Mesenchymal stem cell (in vitro differentiated cells and primary cell): ENCODE measurements at regions not wholly inside any gene's neighbourhood (a gene's known extent, or its start where the extent isn't known, plus 50 kb on each side); places are given as distances from the start of the nearest gene placed in this dataset.

Source experiments
- DNase-seq: peaks from one replicate; pipeline ENCODE4 v3.0.0-alpha.2; 2013
- H2AFZ ChIP-seq: one replicate; pipeline ENCODE4 v1.6.1; 2013; ENCODE audit warnings: low read depth, mild to moderate bottlenecking, control low read depth, inconsistent platforms, low read length, moderate library complexity
- H2AK5ac ChIP-seq: 2 replicates; pipeline ENCODE4 v1.6.1; 2013; ENCODE audit warnings: low read length, moderate library complexity, mild to moderate bottlenecking, inconsistent platforms; ENCODE audit not compliant: severe bottlenecking
- H2BK120ac ChIP-seq: one replicate; pipeline ENCODE4 v1.6.1; 2013; ENCODE audit warnings: low read depth, mild to moderate bottlenecking, inconsistent platforms, low read length, moderate library complexity
- H2BK12ac ChIP-seq, 2 experiments: one replicate each; pipeline ENCODE4 v1.6.1; 2013; ENCODE audit warnings: inconsistent platforms in 2 of 2, low read length in 2 of 2, mild to moderate bottlenecking in 2 of 2, moderate library complexity in 2 of 2, control low read depth in 1 of 2
- H2BK15ac ChIP-seq: one replicate; pipeline ENCODE4 v1.6.1; 2013; ENCODE audit warnings: mild to moderate bottlenecking, low read depth, inconsistent platforms; ENCODE audit not compliant: poor library complexity, severe bottlenecking
- H2BK5ac ChIP-seq: 2 replicates; pipeline ENCODE4 v1.6.1; 2013; ENCODE audit warnings: low read depth, mild to moderate bottlenecking, low read length, control low read depth, inconsistent platforms; ENCODE audit not compliant: poor library complexity, severe bottlenecking
- H3K14ac ChIP-seq, 2 experiments: one replicate each; pipeline ENCODE4 v1.6.1; 2013; ENCODE audit warnings: inconsistent platforms in 2 of 2, low read length in 2 of 2, control low read depth in 1 of 2, mild to moderate bottlenecking in 1 of 2, moderate library complexity in 1 of 2
- H3K18ac ChIP-seq, 2 experiments: one replicate each; pipeline ENCODE4 v1.6.1; 2013; ENCODE audit warnings: inconsistent platforms in 2 of 2, low read length in 2 of 2, control low read depth in 1 of 2, low read depth in 1 of 2, mild to moderate bottlenecking in 1 of 2
- H3K23ac ChIP-seq, 2 experiments: one replicate each; pipeline ENCODE4 v1.6.1; 2013; ENCODE audit warnings: inconsistent platforms in 2 of 2, low read length in 2 of 2, mild to moderate bottlenecking in 2 of 2, moderate library complexity in 2 of 2, control low read depth in 1 of 2
- H3K27ac ChIP-seq: 2 replicates; pipeline ENCODE4 v1.5.1; 2013; ENCODE audit warnings: mild to moderate bottlenecking, moderate library complexity, low read length, control low read depth, inconsistent platforms; ENCODE audit not compliant: poor library complexity, severe bottlenecking
- H3K27me3 ChIP-seq, 2 experiments: 2 replicates each; pipeline versions ENCODE4 v1.6.1 to v1.7.0; 2013; ENCODE audit warnings: low read length in 2 of 2, mild to moderate bottlenecking in 2 of 2, moderate library complexity in 2 of 2, control low read depth in 1 of 2, inconsistent platforms in 1 of 2; ENCODE audit not compliant: control insufficient read depth in 1 of 2, insufficient read depth in 1 of 2
- H3K36me3 ChIP-seq, 2 experiments: 2 replicates each; pipeline versions ENCODE4 v1.6.1 to v1.7.0; 2013; ENCODE audit warnings: low read length in 2 of 2, control low read depth in 1 of 2, inconsistent platforms in 1 of 2, low read depth in 1 of 2, mild to moderate bottlenecking in 1 of 2; ENCODE audit not compliant: insufficient read depth in 2 of 2, control insufficient read depth in 1 of 2
- H3K4ac ChIP-seq, 2 experiments: one replicate each; pipeline ENCODE4 v1.6.1; 2013; ENCODE audit warnings: inconsistent platforms in 2 of 2, low read length in 2 of 2, mild to moderate bottlenecking in 2 of 2, moderate library complexity in 2 of 2, control low read depth in 1 of 2, low read depth in 1 of 2
- H3K4me1 ChIP-seq: 2 replicates; pipeline ENCODE4 v1.6.1; 2013; ENCODE audit warnings: low read depth, low read length, control low read depth; ENCODE audit not compliant: control insufficient read depth, insufficient read depth
- H3K4me2 ChIP-seq: 2 replicates; pipeline ENCODE4 v1.6.1; 2013; ENCODE audit warnings: low read length, mild to moderate bottlenecking, inconsistent platforms; ENCODE audit not compliant: poor library complexity, severe bottlenecking
- H3K4me3 ChIP-seq, 2 experiments: 2 replicates each; pipeline versions ENCODE4 v1.5.1 to v1.7.0; 2013; ENCODE audit warnings: low read length in 2 of 2, mild to moderate bottlenecking in 2 of 2, control low read depth in 1 of 2, low read depth in 1 of 2; ENCODE audit not compliant: insufficient read depth in 1 of 2
- H3K79me1 ChIP-seq: replicated peaks from 2 replicates; pipeline ENCODE4 v1.6.1; 2013; ENCODE audit warnings: mild to moderate bottlenecking, control low read depth, low read length, inconsistent platforms; ENCODE audit not compliant: poor library complexity, severe bottlenecking
- H3K9ac ChIP-seq: 2 replicates; pipeline ENCODE4 v1.7.0; 2013; ENCODE audit warnings: mild to moderate bottlenecking, low read length, moderate library complexity
- H3K9me3 ChIP-seq: 2 replicates; pipeline ENCODE4 v1.7.0; 2013; ENCODE audit warnings: mild to moderate bottlenecking, low read length; ENCODE audit not compliant: control insufficient read depth
- H4K8ac ChIP-seq: one replicate; pipeline ENCODE4 v1.6.1; 2013; ENCODE audit warnings: inconsistent platforms, mild to moderate bottlenecking, low read length, moderate library complexity
- H4K91ac ChIP-seq: one replicate; pipeline ENCODE4 v1.6.1; 2013; ENCODE audit warnings: mild to moderate bottlenecking, low read length, inconsistent platforms
- WGBS: methylation state at CpG from one replicate; pipeline ENCODE4 v1.1.7; 2013; ENCODE audit warnings: mixed read lengths; 5-methylcytosine and 5-hydroxymethylcytosine counted together

- Histone ChIP-seq H3K14ac (no peak overlapping the region), H4K8ac (no peak overlapping the region), H3K4me2 (no peak overlapping the region), H3K18ac (no peak overlapping the region), H2BK12ac (no peak overlapping the region), H3K79me1 (no peaks in the 10 kb centered on the region), H2BK120ac (no peak overlapping the region), H3K4ac (no peak overlapping the region), H3K36me3 (no peaks in the 10 kb centered on the region), H2AK5ac (no peak overlapping the region), H3K27ac (no peak overlapping the region), H3K27me3 (no peaks in the 10 kb centered on the region), H3K4me1 (peaks cover 2% of the 10 kb centered on the region), H3K9ac (no peak overlapping the region), H2BK5ac (no peak overlapping the region), H2AFZ (no peak overlapping the region), H2BK15ac (no peak overlapping the region), H3K23ac (no peak overlapping the region), H4K91ac (no peak overlapping the region), H3K9me3 (no peaks in the 10 kb centered on the region), H3K4me3 (no peak overlapping the region)
- no peak for DNase-seq
- WGBS = 67% methylated on average over 3 of the region's 3 CpGs
These were observed 78.5 kb upstream of the RGS4 start for GRCh38 chr1:162990665-162991064.

GRCh38 chr1:162988869-162989268 is 80.3 kb upstream of the RGS4 start:
- H2BK12ac ChIP-seq = no peak overlapping the region
- no peak overlapping the region for H2BK5ac ChIP-seq
- WGBS = no CpG with 5 or more reads among the region's 3 CpGs

GRCh38 chr1:162987866-162988265 is 81.3 kb upstream of the RGS4 start:
- Histone ChIP-seq H3K4me3 (no peak overlapping the region), H3K4me1 (peaks cover 2% of the 10 kb centered on the region), H3K4me2 (no peak overlapping the region), H4K91ac (no peak overlapping the region), H2AFZ (no peak overlapping the region), H2BK120ac (no peak overlapping the region), H3K79me1 (no peaks in the 10 kb centered on the region), H3K4ac (no peak overlapping the region), H2BK12ac (no peak overlapping the region), H3K23ac (no peak overlapping the region), H2BK5ac (no peak overlapping the region), H3K27ac (no peak overlapping the region), H3K36me3 (no peaks in the 10 kb centered on the region), H4K8ac (no peak overlapping the region), H2BK15ac (no peak overlapping the region), H3K14ac (no peak overlapping the region), H3K9me3 (no peaks in the 10 kb centered on the region), H2AK5ac (no peak overlapping the region), H3K27me3 (no peaks in the 10 kb centered on the region), H3K9ac (no peak overlapping the region), H3K18ac (no peak overlapping the region)
- WGBS = 92% methylated on average over 1 of the region's 1 CpG
- no peak for DNase-seq

More at GRCh38 chr1:162988869-162989268, 80.3 kb upstream of the RGS4 start:
- no peak overlapping the region for H3K14ac ChIP-seq
- no peaks in the 10 kb centered on the region for H3K9me3 ChIP-seq
- no peak overlapping the region for H3K9ac ChIP-seq
- no peaks in the 10 kb centered on the region for H3K36me3 ChIP-seq
- H3K23ac ChIP-seq = no peak overlapping the region
- H4K8ac ChIP-seq = no peak overlapping the region
- DNase-seq = no peak
- H3K79me1 ChIP-seq = no peaks in the 10 kb centered on the region
- H3K18ac ChIP-seq = no peak overlapping the region
- H3K4ac ChIP-seq = no peak overlapping the region
- H4K91ac ChIP-seq = no peak overlapping the region
- H3K4me1 ChIP-seq = peaks cover 2% of the 10 kb centered on the region
- no peak overlapping the region for H2AK5ac ChIP-seq
- no peak overlapping the region for H3K4me3 ChIP-seq
- no peak overlapping the region for H2BK15ac ChIP-seq
- no peak overlapping the region for H2BK120ac ChIP-seq
- H3K4me2 ChIP-seq = no peak overlapping the region
- no peak overlapping the region for H2AFZ ChIP-seq
- no peaks in the 10 kb centered on the region for H3K27me3 ChIP-seq
- no peak overlapping the region for H3K27ac ChIP-seq

GRCh38 chr1:162985816-162986435 is 83.2 kb upstream of the RGS4 start:
- no peak overlapping the region for H4K8ac ChIP-seq
- no peak overlapping the region for H2BK5ac ChIP-seq
- H3K79me1 ChIP-seq = no peaks in the 10 kb centered on the region
- no peaks in the 10 kb centered on the region for H3K27me3 ChIP-seq
- no peak overlapping the region for H3K4me3 ChIP-seq
- no peak overlapping the region for H2BK15ac ChIP-seq
- H4K91ac ChIP-seq = no peak overlapping the region
- H3K9ac ChIP-seq = no peak overlapping the region
- H2AFZ ChIP-seq = no peak overlapping the region
- no peak overlapping the region for H3K23ac ChIP-seq
- DNase-seq = no peak
- H3K18ac ChIP-seq = no peak overlapping the region
- H3K14ac ChIP-seq = no peak overlapping the region
- no peak overlapping the region for H3K27ac ChIP-seq
- 100% methylated on average over 3 of the region's 3 CpGs for WGBS
- H2BK12ac ChIP-seq = no peak overlapping the region
- peaks cover 2% of the 10 kb centered on the region for H3K4me1 ChIP-seq
- H3K4ac ChIP-seq = no peak overlapping the region
- H3K4me2 ChIP-seq = no peak overlapping the region
- H3K9me3 ChIP-seq = no peaks in the 10 kb centered on the region
- H3K36me3 ChIP-seq = no peaks in the 10 kb centered on the region
- no peak overlapping the region for H2BK120ac ChIP-seq
- H2AK5ac ChIP-seq = no peak overlapping the region
